Psoas muscle (tissue), 7 donors: ENCODE measurements at regions not wholly inside any gene's neighbourhood (a gene's known extent, or its start where the extent isn't known, plus 50 kb on each side); places are given as distances from the start of the nearest gene placed in this dataset.

Experiments
- ATAC-seq, 4 donors: fragments of 200-7000 bp; cut with Tn5 transposase; one replicate each; pipeline ENCODE4 v1.9.1; 2020; ENCODE audit warnings: moderate library complexity in 3 of 4, mild to moderate bottlenecking in 2 of 4
- DNase-seq, 2 donors: peaks; one replicate each; pipeline ENCODE4 v3.0.0-alpha.2; 2020
- H3K27ac ChIP-seq: fragments of 200-600 bp; one replicate; pipeline ENCODE4 v1.8.0; 2022
- H3K27me3 ChIP-seq, 3 donors: fragments of 200-600 bp in 1 of 3; one replicate each; pipeline versions ENCODE4 v1.6.1 to v1.8.0; 2013 to 2022; ENCODE audit warnings: low read length in 2 of 3, mild to moderate bottlenecking in 2 of 3, moderate library complexity in 1 of 3; ENCODE audit not compliant: insufficient read depth in 3 of 3
- H3K36me3 ChIP-seq, 2 donors: fragments of 200-600 bp in 1 of 2; one replicate each; pipeline versions ENCODE4 v1.6.1 to v1.8.0; 2013 to 2022; ENCODE audit warnings: low read depth in 1 of 2, mild to moderate bottlenecking in 1 of 2, moderate library complexity in 1 of 2; ENCODE audit not compliant: insufficient read depth in 1 of 2
- H3K4me1 ChIP-seq: fragments of 200-600 bp; one replicate; pipeline ENCODE4 v1.8.0; 2022
- H3K4me3 ChIP-seq: fragments of 200-600 bp; one replicate; pipeline ENCODE4 v1.8.0; 2022; ENCODE audit warnings: mild to moderate bottlenecking
- H3K9me3 ChIP-seq: fragments of 200-600 bp; one replicate; pipeline ENCODE4 v1.8.0; 2022
- WGBS, 3 donors: extraction: QIAGEN DNeasy Blood & Tissue Kit; methylation state at CpG; one replicate each; pipeline versions ENCODE4 v1.1.6 to v1.1.7; 2013; 5-methylcytosine and 5-hydroxymethylcytosine counted together
- intact Hi-C, 2 donors: fragments of 100-400 bp; cut with DNase I; formaldehyde crosslinking; loops; one replicate each; pipeline versions ENCODE4 v1.11.0 to v1.14.2; 2022
- TF ChIP-seq, protein P1 (sequence below): fragments of 200-600 bp; IDR thresholded peaks from one replicate; pipeline ENCODE4 v1.8.0; 2022; ENCODE audit warnings: antibody characterized with exemption
- donor health status: healthy with polysubstance abuse.
- donor health status: DM: no; HTN: no; CAD: no; lungs with moderate emphysema.
- donor health status: Bipolar disorder and iron deficiency.
- donor health status: healthy.
- donor health status: DM: yes; HTN: yes; CAD: no.
- donor health status: DM: no; HTN: no; CAD: no.
- donor health status: DM: yes; HTN: yes; CAD: no.

DNA sequence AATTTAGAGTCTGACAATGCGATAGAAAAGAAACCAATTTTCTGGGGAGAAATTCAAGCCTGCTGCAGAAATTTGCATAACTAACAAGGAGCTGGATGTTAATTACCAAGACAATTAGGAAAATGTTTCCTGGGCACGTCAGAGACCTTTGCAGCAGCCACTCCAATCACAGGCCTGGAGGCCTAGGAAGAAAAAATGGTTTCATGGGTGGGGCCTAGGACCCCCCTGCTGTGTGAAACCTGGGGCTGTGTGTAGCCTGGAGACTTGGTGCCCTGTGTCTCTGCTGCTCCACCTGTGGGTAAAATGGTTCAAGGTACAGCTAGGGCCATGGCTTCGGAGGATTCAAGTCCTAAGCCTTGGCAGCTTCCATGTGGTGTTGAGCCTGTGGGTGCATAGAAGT is 837.9 kb downstream of the OTOL1 start:
- TF ChIP-seq, protein P1, sequence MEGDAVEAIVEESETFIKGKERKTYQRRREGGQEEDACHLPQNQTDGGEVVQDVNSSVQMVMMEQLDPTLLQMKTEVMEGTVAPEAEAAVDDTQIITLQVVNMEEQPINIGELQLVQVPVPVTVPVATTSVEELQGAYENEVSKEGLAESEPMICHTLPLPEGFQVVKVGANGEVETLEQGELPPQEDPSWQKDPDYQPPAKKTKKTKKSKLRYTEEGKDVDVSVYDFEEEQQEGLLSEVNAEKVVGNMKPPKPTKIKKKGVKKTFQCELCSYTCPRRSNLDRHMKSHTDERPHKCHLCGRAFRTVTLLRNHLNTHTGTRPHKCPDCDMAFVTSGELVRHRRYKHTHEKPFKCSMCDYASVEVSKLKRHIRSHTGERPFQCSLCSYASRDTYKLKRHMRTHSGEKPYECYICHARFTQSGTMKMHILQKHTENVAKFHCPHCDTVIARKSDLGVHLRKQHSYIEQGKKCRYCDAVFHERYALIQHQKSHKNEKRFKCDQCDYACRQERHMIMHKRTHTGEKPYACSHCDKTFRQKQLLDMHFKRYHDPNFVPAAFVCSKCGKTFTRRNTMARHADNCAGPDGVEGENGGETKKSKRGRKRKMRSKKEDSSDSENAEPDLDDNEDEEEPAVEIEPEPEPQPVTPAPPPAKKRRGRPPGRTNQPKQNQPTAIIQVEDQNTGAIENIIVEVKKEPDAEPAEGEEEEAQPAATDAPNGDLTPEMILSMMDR, result no peak
- DNase-seq, result no peak

DNA sequence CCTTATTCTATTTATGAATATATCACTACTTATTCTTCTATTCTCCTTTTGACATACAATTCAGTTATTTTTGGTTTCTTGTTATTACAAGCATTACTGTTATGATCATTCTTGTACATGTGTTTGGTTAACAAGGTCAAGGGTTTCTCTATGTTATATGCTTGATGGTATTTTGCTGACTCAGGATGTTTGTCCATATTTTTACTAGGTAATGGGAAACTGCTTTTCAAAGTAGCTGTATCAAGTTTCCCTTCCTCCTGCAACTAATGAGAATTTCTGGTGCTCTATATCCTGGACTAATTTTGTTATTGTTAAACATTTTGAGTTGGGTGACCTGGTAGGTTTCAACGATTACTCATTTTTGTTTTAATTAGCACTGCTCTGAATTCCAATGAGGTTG is 841.0 kb downstream of the OTOL1 start:
- intact Hi-C loops, result no loop called here
- H3K4me1 ChIP-seq, result no peaks in the 10 kb centered on the region
- DNase-seq (no peak), ATAC-seq (no peak)
- 42 to 64% (median 45%) methylated on average over 1 of the region's 1 CpG for WGBS, 3 donors
- no peak overlapping the region for H3K27ac ChIP-seq
- H3K4me3 ChIP-seq, result no peak overlapping the region
- H3K36me3 ChIP-seq, result no peaks in the 10 kb centered on the region
- TF ChIP-seq, protein P1, result no peak
- H3K27me3 ChIP-seq, result no peaks in the 10 kb centered on the region
- H3K9me3 ChIP-seq, result no peaks in the 10 kb centered on the region

More for the DNA sequence above, 837.9 kb downstream of the OTOL1 start:
- ATAC-seq, result no peak
- no peak overlapping the region for H3K27ac ChIP-seq
- H3K27me3 ChIP-seq, result no peaks in the 10 kb centered on the region
- WGBS, 3 donors, result 82 to 85% (median 84%) methylated on average over 3 of the region's 3 CpGs
- intact Hi-C loops, result no loop called here
- H3K4me1 ChIP-seq, result no peaks in the 10 kb centered on the region
- H3K36me3 ChIP-seq, result no peaks in the 10 kb centered on the region
- H3K9me3 ChIP-seq, result no peaks in the 10 kb centered on the region
- no peak overlapping the region for H3K4me3 ChIP-seq

DNA sequence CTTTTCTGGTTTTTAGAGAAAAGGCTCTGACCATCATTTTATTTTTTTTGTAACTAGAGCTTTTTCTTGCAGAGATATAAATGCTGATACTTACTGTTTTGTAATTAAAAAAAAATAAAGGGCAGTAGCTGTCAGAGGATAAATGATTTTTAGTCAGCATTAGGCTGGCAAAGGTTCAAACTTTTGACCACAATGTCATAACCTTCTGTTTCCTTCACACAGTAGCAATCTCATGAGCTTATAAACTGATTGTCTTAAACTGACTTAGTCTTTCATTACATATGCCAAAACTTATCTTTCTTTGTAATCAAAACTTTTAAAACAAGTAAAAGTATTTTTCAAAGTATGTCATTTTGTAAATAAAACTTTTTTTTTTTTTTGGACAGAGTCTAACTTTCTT is 841.9 kb downstream of the OTOL1 start:
- no peak overlapping the region for H3K4me3 ChIP-seq

DNA sequence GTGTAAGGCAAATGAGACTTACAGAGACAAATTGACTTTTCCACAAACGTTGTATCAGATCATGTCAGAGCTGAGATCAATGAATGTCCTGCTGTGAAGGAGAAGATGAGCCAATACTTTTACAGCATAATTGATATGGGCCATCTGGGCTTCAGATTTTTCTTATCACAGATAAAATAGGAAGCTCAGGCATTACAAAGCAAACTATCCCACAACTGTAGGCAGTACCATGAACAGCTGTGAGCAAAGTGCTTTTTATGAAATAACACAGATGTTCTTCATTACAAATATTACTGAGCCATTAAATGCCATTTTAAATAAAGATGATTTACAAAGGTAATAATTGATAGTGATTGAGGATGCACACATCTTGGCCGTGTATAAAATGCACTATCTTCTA is 852.3 kb downstream of the OTOL1 start:
- H3K27ac ChIP-seq, result no peak overlapping the region
- no peaks in the 10 kb centered on the region for H3K4me1 ChIP-seq
- DNase-seq (no peak), ATAC-seq (no peak)
- intact Hi-C loops, result no loop called here
- no peaks in the 10 kb centered on the region for H3K9me3 ChIP-seq
- no peak overlapping the region for H3K4me3 ChIP-seq
- H3K27me3 ChIP-seq, result no peaks in the 10 kb centered on the region
- TF ChIP-seq, protein P1, result no peak
- WGBS, 3 donors, result 30 to 35% (median 32%) methylated on average over 2 of the region's 2 CpGs
- H3K36me3 ChIP-seq, result no peaks in the 10 kb centered on the region

More for the DNA sequence above, 841.9 kb downstream of the OTOL1 start:
- Histone ChIP-seq H3K27ac (no peak overlapping the region), H3K9me3 (no peaks in the 10 kb centered on the region), H3K36me3 (no peaks in the 10 kb centered on the region), H3K4me1 (no peaks in the 10 kb centered on the region), H3K27me3 (no peaks in the 10 kb centered on the region)
- DNase-seq (no peak), ATAC-seq (no peak)
- intact Hi-C loops, result no loop called here
- TF ChIP-seq, protein P1, result no peak

DNA sequence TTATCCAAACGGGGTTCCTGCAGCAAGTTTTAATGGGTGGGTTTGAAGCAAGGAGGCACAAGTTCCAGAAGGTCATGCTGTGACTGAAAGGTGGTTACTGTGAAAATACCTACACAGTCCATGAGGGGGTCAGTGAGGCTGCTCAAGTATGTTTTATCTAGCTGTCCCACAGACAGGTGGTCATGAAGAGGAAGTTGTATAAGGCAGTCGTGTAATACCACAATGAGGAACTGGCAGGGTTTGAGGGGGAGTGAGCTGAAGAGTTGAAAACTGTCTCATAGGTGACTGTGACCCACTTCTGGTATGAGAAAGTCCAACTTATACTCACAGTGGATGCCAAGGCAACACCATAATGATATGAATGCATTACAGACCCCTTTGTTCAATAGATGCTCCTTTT is 856.8 kb downstream of the OTOL1 start:
- WGBS, 3 donors, result 38 to 58% (median 52%) methylated on average over 2 of the region's 2 CpGs
- H3K36me3 ChIP-seq, result no peaks in the 10 kb centered on the region
- H3K27me3 ChIP-seq, result no peaks in the 10 kb centered on the region
- H3K9me3 ChIP-seq, result no peaks in the 10 kb centered on the region
- no peak for DNase-seq
- H3K27ac ChIP-seq, result no peak overlapping the region
- ATAC-seq, result no peak
- H3K4me3 ChIP-seq, result no peak overlapping the region
- H3K4me1 ChIP-seq, result no peaks in the 10 kb centered on the region
- intact Hi-C loops, result no loop called here
- TF ChIP-seq, protein P1, result no peak
